WTC11 (cell line): ENCODE measurements at regions not wholly inside any gene's neighbourhood (a gene's known extent, or its start where the extent isn't known, plus 50 kb on each side); places are given as distances from the start of the nearest gene placed in this dataset.

Experiments
- ATAC-seq: fragments of 200-7000 bp; cut with Tn5 transposase; 2 replicates; pipeline ENCODE4 v1.10.0; 2021; ENCODE audit warnings: mild to moderate bottlenecking, moderate library complexity
- CTCF ChIA-PET: fragments of 300-600 bp; sonication (Branson Sonifier 250); formaldehyde crosslinking; loops from one replicate; lab custom pipeline; 2021; ENCODE audit warnings: antibody characterized with exemption; lab: Charles Lee
- POLR2A ChIA-PET: fragments of 350-600 bp; sonication (Branson Sonifier 250); formaldehyde crosslinking; loops from one replicate; lab custom pipeline; 2021; ENCODE audit warnings: antibody characterized with exemption; lab: Charles Lee
- DNase-seq: peaks from one replicate; pipeline ENCODE4 v3.0.0; 2021; ENCODE audit warnings: low spot score
- H3K27ac Mint-ChIP-seq: 2 replicates; pipeline ENCODE4 v1.8.0; 2021; ENCODE audit warnings: mixed read lengths
- H3K27me3 Mint-ChIP-seq: 2 replicates; pipeline ENCODE4 v1.8.0; 2021; ENCODE audit warnings: low read depth, mild to moderate bottlenecking, moderate library complexity, mixed read lengths
- H3K36me3 Mint-ChIP-seq: 2 replicates; pipeline ENCODE4 v1.8.0; 2021; ENCODE audit warnings: mixed read lengths
- H3K4me1 Mint-ChIP-seq: 2 replicates; pipeline ENCODE4 v1.8.0; 2022; ENCODE audit warnings: mixed read lengths
- H3K4me3 Mint-ChIP-seq: 2 replicates; pipeline ENCODE4 v1.8.0; 2021; ENCODE audit warnings: mild to moderate bottlenecking, moderate library complexity, mixed read lengths
- H3K9me3 Mint-ChIP-seq: 2 replicates; pipeline ENCODE4 v1.8.0; 2021; ENCODE audit warnings: mixed read lengths
- ARID4B ChIP-seq: sonication (generic); formaldehyde crosslinking; IDR thresholded peaks from 2 replicates; pipeline ENCODE4 v1.8.0; 2023; ENCODE audit warnings: missing genetic modification reagents, mild to moderate bottlenecking, borderline replicate concordance
- ATF2 ChIP-seq: sonication (generic); formaldehyde crosslinking; IDR thresholded peaks from 2 replicates; pipeline ENCODE4 v1.8.1; 2022; ENCODE audit warnings: low read depth, missing genetic modification reagents, borderline replicate concordance
- FOXK1 ChIP-seq: sonication (generic); formaldehyde crosslinking; IDR thresholded peaks from 2 replicates; pipeline ENCODE4 v1.8.0; 2022; ENCODE audit warnings: mild to moderate bottlenecking, moderate library complexity, missing genetic modification reagents
- FOXP1 ChIP-seq: sonication (generic); formaldehyde crosslinking; IDR thresholded peaks from 2 replicates; pipeline ENCODE4 v1.8.0; 2022; ENCODE audit warnings: missing genetic modification reagents, mild to moderate bottlenecking, moderate library complexity, borderline replicate concordance
- FOXP4 ChIP-seq: sonication (generic); formaldehyde crosslinking; IDR thresholded peaks from 2 replicates; pipeline ENCODE4 v1.8.0; 2022; ENCODE audit warnings: mild to moderate bottlenecking, missing genetic modification reagents
- HMGA2 ChIP-seq: fragments of 250-450 bp; sonication (Bioruptor Pico); IDR thresholded peaks from 2 replicates; pipeline ENCODE4 v1.4.0; 2021; ENCODE audit warnings: mild to moderate bottlenecking, moderate library complexity
- JUN ChIP-seq: sonication (generic); formaldehyde crosslinking; IDR thresholded peaks from 2 replicates; pipeline ENCODE4 v1.8.0; 2023; ENCODE audit warnings: mild to moderate bottlenecking, missing genetic modification reagents
- KAT7 ChIP-seq: sonication (generic); formaldehyde crosslinking; IDR thresholded peaks from 2 replicates; pipeline ENCODE4 v1.8.1; 2023; ENCODE audit warnings: missing genetic modification reagents, mild to moderate bottlenecking, borderline replicate concordance
- MAX ChIP-seq: sonication (generic); formaldehyde crosslinking; IDR thresholded peaks from 2 replicates; pipeline ENCODE4 v1.8.0; 2022; ENCODE audit warnings: mild to moderate bottlenecking, missing genetic modification reagents
- NFATC4 ChIP-seq: fragments of 250-450 bp; sonication (Bioruptor Pico); IDR thresholded peaks from 2 replicates; pipeline ENCODE4 v1.9.0; 2021; ENCODE audit warnings: mild to moderate bottlenecking
- NFE2L1 ChIP-seq: sonication (generic); formaldehyde crosslinking; IDR thresholded peaks from 2 replicates; pipeline ENCODE4 v1.8.1; 2023; ENCODE audit warnings: missing genetic modification reagents
- NFYB ChIP-seq: sonication (generic); formaldehyde crosslinking; conservative IDR thresholded peaks from 2 replicates; pipeline ENCODE4 v1.8.0; 2022; ENCODE audit warnings: low read depth, missing genetic modification reagents
- PREB ChIP-seq: sonication (generic); formaldehyde crosslinking; IDR thresholded peaks from 2 replicates; pipeline ENCODE4 v1.8.1; 2022; ENCODE audit warnings: mild to moderate bottlenecking, missing genetic modification reagents, moderate library complexity, borderline replicate concordance
- RELA ChIP-seq: sonication (generic); formaldehyde crosslinking; IDR thresholded peaks from 2 replicates; pipeline ENCODE4 v1.8.1; 2022; ENCODE audit warnings: missing genetic modification reagents, mild to moderate bottlenecking, borderline replicate concordance
- SOX15 ChIP-seq: fragments of 250-450 bp; sonication (Bioruptor Pico); IDR thresholded peaks from 2 replicates; pipeline ENCODE4 v1.9.0; 2021; ENCODE audit warnings: mild to moderate bottlenecking
- ZNF232 ChIP-seq: sonication (generic); formaldehyde crosslinking; IDR thresholded peaks from 2 replicates; pipeline ENCODE4 v1.8.0; 2022; ENCODE audit warnings: mild to moderate bottlenecking, missing genetic modification reagents
- ZNF317 ChIP-seq: sonication (generic); formaldehyde crosslinking; IDR thresholded peaks from 2 replicates; pipeline ENCODE4 v1.8.1; 2023; ENCODE audit warnings: low read depth, mild to moderate bottlenecking, moderate library complexity, missing genetic modification reagents, borderline replicate concordance
- ZSCAN18 ChIP-seq: fragments of 250-450 bp; sonication (Bioruptor Pico); IDR thresholded peaks from 2 replicates; pipeline ENCODE4 v2.1.2; 2022; ENCODE audit warnings: mild to moderate bottlenecking, moderate library complexity

GRCh38 chr3:28853830-28854229, 427.0 kb upstream of the RBMS3 start (continued):
- TF ChIP-seq ZNF317 (CRISPR knock-in tag) (no peak), KAT7 (CRISPR knock-in tag) (no peak)

- Mint-ChIP-seq H3K9me3 (no peaks in the 10 kb centered on the region), H3K36me3 (no peaks in the 10 kb centered on the region), H3K4me1 (peaks cover 9% of the 10 kb centered on the region), H3K4me3 (no peak overlapping the region), H3K27ac (no peak overlapping the region), H3K27me3 (no peaks in the 10 kb centered on the region)
- TF ChIP-seq JUN (CRISPR knock-in tag) (no peak), FOXK1 (CRISPR knock-in tag) (no peak), FOXP4 (CRISPR knock-in tag) (no peak), FOXP1 (no peak), RELA (no peak), KAT7 (CRISPR knock-in tag) (no peak), NFATC4 (no peak)
- ATAC-seq = no peak
- POLR2A ChIA-PET = no interaction called here
- DNase-seq = no peak
- CTCF ChIA-PET = interaction anchor here (1.2 kb wide), 1 partner anchor 189 kb away, joined by 3 read pairs; no protein-coding TSS in a partner anchor
Measured at GRCh38 chr3:28856796-28857195, 424.1 kb upstream of the RBMS3 start.

- ChIA-PET POLR2A (no interaction called here), CTCF (no interaction called here)
- H3K9me3 Mint-ChIP-seq = no peaks in the 10 kb centered on the region
- no peaks in the 10 kb centered on the region for H3K36me3 Mint-ChIP-seq
- H3K27me3 Mint-ChIP-seq = no peaks in the 10 kb centered on the region
- H3K4me3 Mint-ChIP-seq = no peak overlapping the region
- no peak overlapping the region for H3K27ac Mint-ChIP-seq
- H3K4me1 Mint-ChIP-seq = peaks cover 13% of the 10 kb centered on the region
- no peak for DNase-seq
- no peak for TF ChIP-seq PREB (CRISPR knock-in tag)
- TF ChIP-seq, all 79 proteins: peak for 0
- ATAC-seq = no peak
Measured at GRCh38 chr3:28859897-28860296, 421.0 kb upstream of the RBMS3 start.

GRCh38 chr3:28860307-28860706, 420.6 kb upstream of the RBMS3 start:
- TF ChIP-seq SOX15 (CRISPR knock-in tag) (no peak), ZNF232 (CRISPR knock-in tag) (no peak), NFYB (CRISPR knock-in tag) (no peak), ATF2 (no peak), NFE2L1 (CRISPR knock-in tag) (no peak), HMGA2 (no peak)

GRCh38 chr3:28863186-28863585, 417.7 kb upstream of the RBMS3 start:
- Mint-ChIP-seq H3K4me1 (peaks cover 16% of the 10 kb centered on the region), H3K36me3 (no peaks in the 10 kb centered on the region), H3K27me3 (peaks cover 15% of the 10 kb centered on the region), H3K4me3 (no peak overlapping the region), H3K27ac (no peak overlapping the region), H3K9me3 (no peaks in the 10 kb centered on the region)
- CTCF ChIA-PET = no interaction called here
- POLR2A ChIA-PET = interaction anchor here (0.5 kb wide), 1 partner anchor 661 kb away, joined by 3 read pairs; no protein-coding TSS in a partner anchor
- ATAC-seq = no peak
- no peak for DNase-seq
- no peak for TF ChIP-seq MAX (CRISPR knock-in tag)
- no peak for TF ChIP-seq ZSCAN18 (CRISPR knock-in tag)
- no peak for TF ChIP-seq ARID4B (CRISPR knock-in tag)

More at GRCh38 chr3:28860307-28860706, 420.6 kb upstream of the RBMS3 start:
- Mint-ChIP-seq H3K4me1 (peaks cover 13% of the 10 kb centered on the region), H3K36me3 (no peaks in the 10 kb centered on the region), H3K9me3 (no peaks in the 10 kb centered on the region), H3K4me3 (no peak overlapping the region), H3K27ac (no peak overlapping the region), H3K27me3 (no peaks in the 10 kb centered on the region)
- ChIA-PET POLR2A (no interaction called here), CTCF (no interaction called here)
- DNase-seq = no peak
- ATAC-seq = no peak
